ENCODE measurements at regions not wholly inside any gene's neighbourhood (a gene's known extent, or its start where the extent isn't known, plus 50 kb on each side); places are given as distances from the start of the nearest gene placed in this dataset.

GRCh38 chr1:239888639-239889038 is 203.0 kb upstream of the FMN2 start:
- DNase-seq (ENCODE audit: extremely low read depth in 1 of 11, low read depth in 9 of 11, low spot score in 4 of 11), result no peak

- no peak for DNase-seq (ENCODE audit: extremely low read depth in 1 of 11, low read depth in 9 of 11, low spot score in 4 of 11)
These were observed 199.9 kb upstream of the FMN2 start for GRCh38 chr1:239891621-239892358.

- no peak for DNase-seq (ENCODE audit: extremely low read depth in 1 of 11, low read depth in 9 of 11, low spot score in 4 of 11)
These were observed 199.1 kb upstream of the FMN2 start for GRCh38 chr1:239892602-239893001.

GRCh38 chr1:239893127-239893731 is 198.5 kb upstream of the FMN2 start:
- DNase-seq (ENCODE audit: extremely low read depth in 1 of 11, low read depth in 9 of 11, low spot score in 4 of 11), result no peak

GRCh38 chr1:239896569-239896968 is 195.1 kb upstream of the FMN2 start:
- no peak for DNase-seq (ENCODE audit: extremely low read depth in 1 of 11, low read depth in 9 of 11, low spot score in 4 of 11)

GRCh38 chr1:239896980-239897379 is 194.7 kb upstream of the FMN2 start:
- DNase-seq (ENCODE audit: extremely low read depth in 1 of 11, low read depth in 9 of 11, low spot score in 4 of 11), result no peak

- peak in 3 of 11 donors; percentile 3 to 12 (median 8) for DNase-seq (ENCODE audit: extremely low read depth in 1 of 11, low read depth in 9 of 11, low spot score in 4 of 11)
These were observed 194.2 kb upstream of the FMN2 start for GRCh38 chr1:239897458-239897857.

- peak; percentile 51 to 78 (median 70) for DNase-seq (ENCODE audit: extremely low read depth in 1 of 11, low read depth in 9 of 11, low spot score in 4 of 11)
These were observed 193.5 kb upstream of the FMN2 start for GRCh38 chr1:239898062-239898730.

GRCh38 chr1:239899747-239900146 is 191.9 kb upstream of the FMN2 start:
- no peak for DNase-seq (ENCODE audit: extremely low read depth in 1 of 11, low read depth in 9 of 11, low spot score in 4 of 11)

- no peak for DNase-seq (ENCODE audit: extremely low read depth in 1 of 11, low read depth in 9 of 11, low spot score in 4 of 11)
These were observed 185.3 kb upstream of the FMN2 start for GRCh38 chr1:239906394-239906793.

- DNase-seq (ENCODE audit: extremely low read depth in 1 of 11, low read depth in 9 of 11, low spot score in 4 of 11), result no peak
These were observed 181.8 kb upstream of the FMN2 start for GRCh38 chr1:239909898-239910297.

- no peak for DNase-seq (ENCODE audit: extremely low read depth in 1 of 11, low read depth in 9 of 11, low spot score in 4 of 11)
These were observed 179.2 kb upstream of the FMN2 start for GRCh38 chr1:239912471-239912870.

- DNase-seq (ENCODE audit: extremely low read depth in 1 of 11, low read depth in 9 of 11, low spot score in 4 of 11), result no peak
These were observed 178.5 kb upstream of the FMN2 start for GRCh38 chr1:239913141-239913585.

- no peak for DNase-seq (ENCODE audit: extremely low read depth in 1 of 11, low read depth in 9 of 11, low spot score in 4 of 11)
These were observed 176.9 kb upstream of the FMN2 start for GRCh38 chr1:239914751-239915231.

- no peak for DNase-seq (ENCODE audit: extremely low read depth in 1 of 11, low read depth in 9 of 11, low spot score in 4 of 11)
These were observed 173.0 kb upstream of the FMN2 start for GRCh38 chr1:239918634-239919033.

- no peak for DNase-seq (ENCODE audit: extremely low read depth in 1 of 11, low read depth in 9 of 11, low spot score in 4 of 11)
These were observed 171.5 kb upstream of the FMN2 start for GRCh38 chr1:239920214-239920613.

- no peak for DNase-seq (ENCODE audit: extremely low read depth in 1 of 11, low read depth in 9 of 11, low spot score in 4 of 11)
These were observed 168.7 kb upstream of the FMN2 start for GRCh38 chr1:239922778-239923522.

- DNase-seq (ENCODE audit: extremely low read depth in 1 of 11, low read depth in 9 of 11, low spot score in 4 of 11), result no peak
These were observed 166.8 kb upstream of the FMN2 start for GRCh38 chr1:239924741-239925350.

- DNase-seq (ENCODE audit: extremely low read depth in 1 of 11, low read depth in 9 of 11, low spot score in 4 of 11), result no peak
These were observed 165.5 kb upstream of the FMN2 start for GRCh38 chr1:239926184-239926583.
